ENCODE measurements at regions not wholly inside any gene's neighbourhood (a gene's known extent, or its start where the extent isn't known, plus 50 kb on each side); places are given as distances from the start of the nearest gene placed in this dataset.

DNA sequence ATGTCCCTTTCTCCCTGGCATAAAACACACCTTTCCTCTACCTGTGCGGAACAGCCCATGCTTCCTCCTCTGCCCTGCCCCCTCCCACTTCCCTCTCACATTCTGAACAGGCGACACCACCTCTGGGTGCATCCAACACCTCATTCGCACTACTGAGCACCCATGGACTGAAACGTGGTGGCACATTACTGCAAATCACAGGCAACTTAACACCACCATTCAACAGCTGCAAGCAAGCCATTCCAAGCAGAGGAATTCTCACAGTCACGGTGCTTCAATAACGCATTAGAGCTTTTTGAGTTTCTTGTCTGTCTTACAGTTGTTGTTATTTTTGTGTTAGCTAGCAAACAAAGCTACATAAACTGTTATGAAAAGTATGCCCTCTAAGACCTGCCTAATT, 298.2 kb upstream of the TAS2R1 start:
- Histone ChIP-seq H3K27me3 (ENCODE audit: low read depth) (peaks cover 3% of the 10 kb centered on the region), H3K27ac (replicated peaks) (no peak overlapping the region), H3K4me3 (no peak overlapping the region), H3K36me3 (no peaks in the 10 kb centered on the region), H3K4me1 (no peaks in the 10 kb centered on the region), H3K9me3 (replicated peaks) (peaks cover 16% of the 10 kb centered on the region)
- intact Hi-C loops (cut with micrococcal nuclease): no loop called here
- TF ChIP-seq, protein P1, sequence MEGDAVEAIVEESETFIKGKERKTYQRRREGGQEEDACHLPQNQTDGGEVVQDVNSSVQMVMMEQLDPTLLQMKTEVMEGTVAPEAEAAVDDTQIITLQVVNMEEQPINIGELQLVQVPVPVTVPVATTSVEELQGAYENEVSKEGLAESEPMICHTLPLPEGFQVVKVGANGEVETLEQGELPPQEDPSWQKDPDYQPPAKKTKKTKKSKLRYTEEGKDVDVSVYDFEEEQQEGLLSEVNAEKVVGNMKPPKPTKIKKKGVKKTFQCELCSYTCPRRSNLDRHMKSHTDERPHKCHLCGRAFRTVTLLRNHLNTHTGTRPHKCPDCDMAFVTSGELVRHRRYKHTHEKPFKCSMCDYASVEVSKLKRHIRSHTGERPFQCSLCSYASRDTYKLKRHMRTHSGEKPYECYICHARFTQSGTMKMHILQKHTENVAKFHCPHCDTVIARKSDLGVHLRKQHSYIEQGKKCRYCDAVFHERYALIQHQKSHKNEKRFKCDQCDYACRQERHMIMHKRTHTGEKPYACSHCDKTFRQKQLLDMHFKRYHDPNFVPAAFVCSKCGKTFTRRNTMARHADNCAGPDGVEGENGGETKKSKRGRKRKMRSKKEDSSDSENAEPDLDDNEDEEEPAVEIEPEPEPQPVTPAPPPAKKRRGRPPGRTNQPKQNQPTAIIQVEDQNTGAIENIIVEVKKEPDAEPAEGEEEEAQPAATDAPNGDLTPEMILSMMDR (IDR thresholded peaks at IDR 0.05; ENCODE audit: borderline replicate concordance): no peak
- DNase-seq: no peak

DNA sequence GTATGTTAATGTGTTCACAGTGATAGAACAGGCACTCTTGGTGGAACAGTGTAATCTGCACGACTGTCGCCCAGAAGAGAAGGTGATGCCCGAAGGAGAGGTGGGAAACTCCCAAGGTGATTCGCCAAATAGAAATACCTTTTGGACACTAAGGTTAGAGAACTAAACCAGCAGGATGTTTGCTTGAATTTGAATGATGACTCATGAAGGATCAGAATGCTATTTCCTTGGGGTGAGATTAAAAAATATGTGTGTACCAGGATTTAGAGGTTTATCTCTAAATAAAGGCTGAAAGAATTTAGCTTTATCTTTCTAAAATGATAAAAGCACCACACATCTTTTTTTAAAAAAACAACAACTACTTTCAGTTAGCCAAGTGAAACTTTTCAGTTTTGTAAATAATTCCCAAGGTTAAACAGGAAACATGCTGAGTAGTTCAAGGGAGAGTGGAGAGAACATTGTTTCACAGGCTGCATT, 297.4 kb upstream of the TAS2R1 start:
- Histone ChIP-seq H3K9me3 (replicated peaks) (peaks cover 21% of the 10 kb centered on the region), H3K4me3 (no peak overlapping the region), H3K4me1 (no peaks in the 10 kb centered on the region), H3K27me3 (ENCODE audit: low read depth) (peaks cover 3% of the 10 kb centered on the region), H3K36me3 (no peaks in the 10 kb centered on the region), H3K27ac (replicated peaks) (no peak overlapping the region)
- TF ChIP-seq, protein P1 (IDR thresholded peaks at IDR 0.05; ENCODE audit: borderline replicate concordance): no peak
- intact Hi-C loops (cut with micrococcal nuclease): no loop called here
- no peak for DNase-seq

DNA sequence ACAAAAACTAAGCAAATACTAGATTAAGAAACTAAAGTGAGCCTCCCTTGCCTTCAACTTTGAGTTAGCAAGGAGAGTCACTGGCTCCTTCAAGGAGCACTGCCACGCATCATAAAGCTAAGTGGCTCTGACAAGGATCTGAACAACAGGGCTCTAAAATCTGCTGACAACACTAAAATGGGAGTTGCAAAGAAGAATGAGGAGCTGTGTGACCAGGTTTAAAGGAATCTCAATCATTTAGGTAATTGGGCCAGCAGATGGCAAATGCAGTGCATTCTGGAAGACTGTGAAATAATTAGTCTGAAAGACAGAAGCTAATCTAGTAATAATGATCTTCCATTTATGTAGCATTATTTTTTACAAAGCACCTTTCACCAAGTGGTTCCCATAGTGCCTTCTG, 297.0 kb upstream of the TAS2R1 start:
- intact Hi-C loops (cut with micrococcal nuclease): no loop called here
- Histone ChIP-seq H3K4me1 (no peaks in the 10 kb centered on the region), H3K27me3 (ENCODE audit: low read depth) (peaks cover 3% of the 10 kb centered on the region), H3K27ac (replicated peaks) (no peak overlapping the region), H3K36me3 (no peaks in the 10 kb centered on the region), H3K4me3 (no peak overlapping the region), H3K9me3 (replicated peaks) (peaks cover 24% of the 10 kb centered on the region)
- DNase-seq: no peak
- TF ChIP-seq, protein P1 (IDR thresholded peaks at IDR 0.05; ENCODE audit: borderline replicate concordance): no peak

DNA sequence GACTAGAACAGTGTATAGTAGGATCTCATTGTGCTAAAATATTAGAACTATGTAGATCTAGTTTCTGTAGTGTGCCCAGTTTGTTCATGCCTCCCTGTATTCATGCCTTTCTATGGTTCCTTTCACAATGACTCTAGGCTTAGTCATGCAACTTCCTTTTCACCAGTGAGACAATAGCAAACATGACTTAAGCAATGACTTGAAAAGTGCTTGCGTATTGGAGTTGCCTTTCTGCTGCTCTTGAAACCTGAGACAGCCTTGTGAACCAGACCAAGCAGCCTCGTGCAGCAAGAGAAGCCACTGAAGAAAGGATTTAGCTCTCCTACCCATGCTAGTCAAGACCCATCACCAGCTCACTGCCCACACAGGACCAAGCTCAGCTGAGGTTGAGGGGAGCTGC, 294.5 kb upstream of the TAS2R1 start:
- TF ChIP-seq, protein P1 (IDR thresholded peaks at IDR 0.05; ENCODE audit: borderline replicate concordance): no peak
- H3K27ac ChIP-seq (replicated peaks): no peak overlapping the region
- no peak for DNase-seq
- intact Hi-C loops (cut with micrococcal nuclease): no loop called here
- no peak overlapping the region for H3K4me3 ChIP-seq
- H3K27me3 ChIP-seq (ENCODE audit: low read depth): peaks cover 3% of the 10 kb centered on the region
- no peaks in the 10 kb centered on the region for H3K36me3 ChIP-seq
- peaks cover 24% of the 10 kb centered on the region for H3K9me3 ChIP-seq (replicated peaks)
- H3K4me1 ChIP-seq: no peaks in the 10 kb centered on the region

DNA sequence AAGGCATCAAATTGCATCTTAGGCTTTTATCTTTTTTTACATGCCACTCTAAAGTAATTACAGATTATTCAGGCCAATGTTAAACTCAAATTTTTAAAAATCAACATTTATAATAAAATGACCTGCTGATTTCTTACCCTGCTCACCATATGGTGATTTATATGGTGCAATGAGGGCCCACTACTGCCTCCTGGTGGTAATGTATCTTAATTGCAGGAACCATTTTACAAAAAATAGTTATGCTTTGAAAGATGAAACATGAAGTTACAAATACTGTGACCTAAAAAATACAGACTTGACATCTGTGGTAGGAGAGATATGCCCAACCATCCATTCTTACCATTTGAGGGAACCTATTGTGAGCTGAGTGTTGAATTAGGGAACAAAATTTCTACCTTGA, 292.6 kb upstream of the TAS2R1 start:
- no peaks in the 10 kb centered on the region for H3K4me1 ChIP-seq
- intact Hi-C loops (cut with micrococcal nuclease): no loop called here
- TF ChIP-seq, protein P1 (IDR thresholded peaks at IDR 0.05; ENCODE audit: borderline replicate concordance): no peak

DNA sequence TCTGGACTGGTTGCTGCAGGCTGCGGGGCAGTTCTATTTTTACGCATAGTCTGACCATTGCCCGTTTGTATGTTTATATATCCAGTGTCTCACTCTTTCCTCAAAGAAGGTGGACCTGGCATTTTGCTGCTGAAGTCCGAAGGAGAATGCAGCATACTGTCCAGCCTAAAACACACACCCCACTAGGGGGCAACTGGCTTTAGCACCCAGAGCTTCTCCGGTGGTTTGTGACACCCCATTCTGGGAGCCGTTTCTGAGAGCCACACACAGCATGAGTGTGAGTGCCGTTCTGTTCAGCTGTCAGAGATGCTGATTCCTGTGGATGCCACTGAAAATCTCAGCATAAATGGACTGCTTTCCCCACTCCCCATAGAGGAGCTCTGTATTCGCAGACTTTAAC, 290.5 kb upstream of the TAS2R1 start:
- TF ChIP-seq, protein P1 (IDR thresholded peaks at IDR 0.05; ENCODE audit: borderline replicate concordance): no peak
- intact Hi-C loops (cut with micrococcal nuclease): no loop called here
- no peak for DNase-seq

More for the DNA sequence above, 292.6 kb upstream of the TAS2R1 start:
- Histone ChIP-seq H3K9me3 (replicated peaks) (peaks cover 24% of the 10 kb centered on the region), H3K27me3 (ENCODE audit: low read depth) (no peaks in the 10 kb centered on the region), H3K4me3 (no peak overlapping the region), H3K36me3 (no peaks in the 10 kb centered on the region), H3K27ac (replicated peaks) (no peak overlapping the region)
- DNase-seq: no peak

More for the DNA sequence above, 290.5 kb upstream of the TAS2R1 start:
- H3K4me3 ChIP-seq: no peak overlapping the region
- H3K36me3 ChIP-seq: no peaks in the 10 kb centered on the region
- no peaks in the 10 kb centered on the region for H3K27me3 ChIP-seq (ENCODE audit: low read depth)
- peaks cover 24% of the 10 kb centered on the region for H3K9me3 ChIP-seq (replicated peaks)
- H3K27ac ChIP-seq (replicated peaks): no peak overlapping the region
- H3K4me1 ChIP-seq: no peaks in the 10 kb centered on the region

Measured in left ventricle myocardium inferior (tissue), 1 donor.